Upper lobe of left lung (tissue), 6 donors: ENCODE measurements at regions not wholly inside any gene's neighbourhood (a gene's known extent, or its start where the extent isn't known, plus 50 kb on each side); places are given as distances from the start of the nearest gene placed in this dataset.
A peak's percentile ranks its signal among the peaks of the same experiment; 100 is the strongest.

Experiments
- ATAC-seq, 2 donors: fragments of 200-7000 bp; cut with Tn5 transposase; one replicate each; pipeline ENCODE4 v1.9.1; 2022; ENCODE audit warnings: mild to moderate bottlenecking in 2 of 2, moderate library complexity in 2 of 2; ENCODE audit not compliant: low FRiP score in 2 of 2
- DNase-seq, 2 donors: peaks; one replicate each; pipeline ENCODE4 v3.0.0-alpha.2; 2019 to 2020
- H3K27ac ChIP-seq, 4 donors: fragments of 200-600 bp; sonication (generic); one replicate each; pipeline ENCODE4 v1.5.1; 2016 to 2019
- H3K27me3 ChIP-seq, 4 donors: fragments of 200-600 bp; sonication (generic); one replicate each; pipeline ENCODE4 v1.5.1; 2017 to 2019
- H3K36me3 ChIP-seq, 4 donors: fragments of 200-600 bp; sonication (generic); one replicate each; pipeline ENCODE4 v1.5.1; 2016 to 2019
- H3K4me1 ChIP-seq, 4 donors: fragments of 200-600 bp; sonication (generic); one replicate each; pipeline ENCODE4 v1.5.1; 2018 to 2019
- H3K4me3 ChIP-seq, 4 donors: fragments of 200-600 bp; sonication (generic); one replicate each; pipeline ENCODE4 v1.5.1; 2017 to 2019; ENCODE audit warnings: mild to moderate bottlenecking in 2 of 4, moderate library complexity in 1 of 4
- H3K9me3 ChIP-seq, 4 donors: fragments of 200-600 bp; sonication (generic); one replicate each; pipeline ENCODE4 v1.5.1; 2018 to 2019
- CTCF ChIP-seq, 6 experiments: fragments of 450-650 bp in 4 of 6; fragments of 200-600 bp in 2 of 6; sonication (generic) in 2 of 6; IDR thresholded peaks; one replicate each; pipeline ENCODE4 v1.5.1; 2016 to 2019; ENCODE audit warnings: antibody characterized with exemption in 6 of 6
- EP300 ChIP-seq, 4 donors: sonication (generic); formaldehyde crosslinking; IDR thresholded peaks; one replicate each; pipeline ENCODE4 v1.5.1; 2017; ENCODE audit warnings: antibody characterized with exemption in 4 of 4, control low read depth in 2 of 4
- POLR2A ChIP-seq, 4 donors: fragments of 450-650 bp; IDR thresholded peaks; one replicate each; pipeline ENCODE4 v1.5.1; 2016 to 2017; ENCODE audit warnings: antibody characterized with exemption in 4 of 4, mild to moderate bottlenecking in 2 of 4
- POLR2AphosphoS5 ChIP-seq, 2 donors: sonication (generic); formaldehyde crosslinking; IDR thresholded peaks; one replicate each; pipeline ENCODE4 v1.5.1; 2017; ENCODE audit warnings: antibody characterized with exemption in 2 of 2
- WGBS, 2 donors: methylation state at CpG; one replicate each; pipeline ENCODE4 v1.1.5; 2017 to 2018; 5-methylcytosine and 5-hydroxymethylcytosine counted together
- donor health status: DM: no; HTN: no; CAD: no; lungs with moderate emphysema.
- donor health status: DM: no; HTN: yes; CAD: no; lungs with severe emphysema.

GRCh38 chr2:196275646-196276352 lies 104.4 kb upstream of the STK17B start:
- ATAC-seq: peak in 1 of 2 donors; percentile 41
- WGBS, 2 donors: 72 to 78% methylated on average over 5 of the region's 5 CpGs
- TF ChIP-seq CTCF (IDR thresholded peaks at IDR 0.05) (no peak), EP300 (IDR thresholded peaks at IDR 0.05) (peak in 1 of 4 donors; percentile 10)
- no peaks in the 10 kb centered on the region for H3K9me3 ChIP-seq
- H3K27me3 ChIP-seq: no peaks in the 10 kb centered on the region
- peak overlapping the region; percentile 16 to 59 (median 46) for H3K27ac ChIP-seq
- DNase-seq: no peak
- H3K36me3 ChIP-seq: peaks cover 0 to 19% (median 0%) of the 10 kb centered on the region in 4 donors
- peaks cover 31 to 34% (median 32%) of the 10 kb centered on the region in 4 donors for H3K4me1 ChIP-seq
- H3K4me3 ChIP-seq: no peak overlapping the region

- Histone ChIP-seq H3K27ac (peak overlapping the region in 3 of 4 donors; percentile 27 to 57 (median 35)), H3K27me3 (no peaks in the 10 kb centered on the region), H3K9me3 (no peaks in the 10 kb centered on the region), H3K36me3 (peaks cover 0 to 15% (median 0%) of the 10 kb centered on the region in 4 donors), H3K4me1 (peaks cover 31 to 34% (median 32%) of the 10 kb centered on the region in 4 donors), H3K4me3 (no peak overlapping the region)
- ATAC-seq (no peak), DNase-seq (no peak)
- WGBS, 2 donors: 38 to 42% methylated on average over 2 of the region's 2 CpGs
- TF ChIP-seq EP300 (IDR thresholded peaks at IDR 0.05) (no peak), POLR2A (IDR thresholded peaks at IDR 0.05) (no peak), POLR2AphosphoS5 (IDR thresholded peaks at IDR 0.05) (no peak), CTCF (IDR thresholded peaks at IDR 0.05) (no peak)
These were observed 105.0 kb upstream of the STK17B start for GRCh38 chr2:196276421-196276820.

GRCh38 chr2:196277002-196277401 lies 105.6 kb upstream of the STK17B start:
- Histone ChIP-seq H3K4me1 (peaks cover 31 to 34% (median 32%) of the 10 kb centered on the region in 4 donors), H3K27ac (no peak overlapping the region), H3K9me3 (no peaks in the 10 kb centered on the region), H3K4me3 (no peak overlapping the region), H3K36me3 (peaks cover 0 to 15% (median 0%) of the 10 kb centered on the region in 4 donors), H3K27me3 (no peaks in the 10 kb centered on the region)
- no peak for DNase-seq
- WGBS, 2 donors: 37 to 47% methylated on average over 2 of the region's 2 CpGs
- peak; percentile 38 to 66 (median 54) for TF ChIP-seq CTCF (IDR thresholded peaks at IDR 0.05)
- TF ChIP-seq POLR2A (IDR thresholded peaks at IDR 0.05): no peak
- peak in 1 of 2 donors; percentile 77 for ATAC-seq

- no peak overlapping the region for H3K4me3 ChIP-seq
- TF ChIP-seq POLR2AphosphoS5 (IDR thresholded peaks at IDR 0.05): no peak
- TF ChIP-seq EP300 (IDR thresholded peaks at IDR 0.05): no peak
- no peak for TF ChIP-seq CTCF (IDR thresholded peaks at IDR 0.05)
- TF ChIP-seq POLR2A (IDR thresholded peaks at IDR 0.05): no peak
- H3K36me3 ChIP-seq: peaks cover 0 to 15% (median 0%) of the 10 kb centered on the region in 4 donors
- ATAC-seq (no peak), DNase-seq (no peak)
- H3K27ac ChIP-seq: no peak overlapping the region
- WGBS, 2 donors: 90 to 97% methylated on average over 10 of the region's 10 CpGs
- peaks cover 31 to 33% (median 32%) of the 10 kb centered on the region in 4 donors for H3K4me1 ChIP-seq
- no peaks in the 10 kb centered on the region for H3K9me3 ChIP-seq
- no peaks in the 10 kb centered on the region for H3K27me3 ChIP-seq
These were observed 107.1 kb upstream of the STK17B start for GRCh38 chr2:196278491-196278911.

- Histone ChIP-seq H3K4me3 (no peak overlapping the region), H3K4me1 (peaks cover 28 to 33% (median 30%) of the 10 kb centered on the region in 4 donors), H3K36me3 (peaks cover 0 to 15% (median 0%) of the 10 kb centered on the region in 4 donors), H3K27ac (no peak overlapping the region), H3K9me3 (no peaks in the 10 kb centered on the region), H3K27me3 (no peaks in the 10 kb centered on the region)
- whole genome bisulfite sequencing, 2 donors: 94 to 100% methylated on average over 3 of the region's 3 CpGs
- DNase-seq (no peak), ATAC-seq (no peak)
- no peak for TF ChIP-seq POLR2A (IDR thresholded peaks at IDR 0.05)
- TF ChIP-seq CTCF (IDR thresholded peaks at IDR 0.05): no peak
- no peak for TF ChIP-seq POLR2AphosphoS5 (IDR thresholded peaks at IDR 0.05)
- TF ChIP-seq EP300 (IDR thresholded peaks at IDR 0.05): no peak
These were observed 108.2 kb upstream of the STK17B start for GRCh38 chr2:196279541-196279940.
